ENCODE measurements at regions not wholly inside any gene's neighbourhood (a gene's known extent, or its start where the extent isn't known, plus 50 kb on each side); places are given as distances from the start of the nearest gene placed in this dataset.

- no peak for DNase-seq (ENCODE audit: low read depth, low spot score)
- no peak overlapping the region for H3K9ac ChIP-seq (ENCODE audit: insufficient read length, low read depth)
- peaks cover 5% of the 10 kb centered on the region; the same call in 1 of the 2 replicates for H3K9me3 ChIP-seq (ENCODE audit: insufficient read depth, low read length)
- no peaks in the 10 kb centered on the region for H3K27me3 ChIP-seq (ENCODE audit: insufficient read depth, insufficient read length)
- H3K36me3 ChIP-seq (ENCODE audit: insufficient read depth, insufficient read length, low read length) = no peaks in the 10 kb centered on the region
- H3K4me3 ChIP-seq (ENCODE audit: insufficient read length, low read depth) = no peak overlapping the region
- no peaks in the 10 kb centered on the region for H3K4me1 ChIP-seq (ENCODE audit: insufficient read depth, insufficient read length)
- TF ChIP-seq YY1 (IDR thresholded peaks at IDR 0.05; ENCODE audit: insufficient read depth, insufficient read length) = no peak
- no peak for TF ChIP-seq SUZ12 (IDR thresholded peaks at IDR 0.05; ENCODE audit: extremely low read depth, insufficient read depth, insufficient read length)
- no peak for TF ChIP-seq ZNF274 (IDR thresholded peaks at IDR 0.05; ENCODE audit: low read depth, low read length)
Observed at GRCh38 chrX:39582091-39582490, 515.7 kb downstream of the BCOR start.

GRCh38 chrX:39582976-39583375, 514.8 kb downstream of the BCOR start:
- no peak overlapping the region for H3K9ac ChIP-seq (ENCODE audit: insufficient read length, low read depth)
- peaks cover 5% of the 10 kb centered on the region; the same call in 1 of the 2 replicates for H3K9me3 ChIP-seq (ENCODE audit: insufficient read depth, low read length)

GRCh38 chrX:39585808-39586207, 511.9 kb downstream of the BCOR start:
- DNase-seq (ENCODE audit: low read depth, low spot score) = no peak
- no peak overlapping the region for H3K4me3 ChIP-seq (ENCODE audit: insufficient read length, low read depth)
- no peaks in the 10 kb centered on the region for H3K4me1 ChIP-seq (ENCODE audit: insufficient read depth, insufficient read length)
- peaks cover 5% of the 10 kb centered on the region; the same call in 1 of the 2 replicates for H3K9me3 ChIP-seq (ENCODE audit: insufficient read depth, low read length)
- no peak for TF ChIP-seq SUZ12 (IDR thresholded peaks at IDR 0.05; ENCODE audit: extremely low read depth, insufficient read depth, insufficient read length)
- no peak for TF ChIP-seq YY1 (IDR thresholded peaks at IDR 0.05; ENCODE audit: insufficient read depth, insufficient read length)
- no peak for TF ChIP-seq ZNF274 (IDR thresholded peaks at IDR 0.05; ENCODE audit: low read depth, low read length)
- H3K9ac ChIP-seq (ENCODE audit: insufficient read length, low read depth) = no peak overlapping the region
- H3K36me3 ChIP-seq (ENCODE audit: insufficient read depth, insufficient read length, low read length) = no peaks in the 10 kb centered on the region
- no peaks in the 10 kb centered on the region for H3K27me3 ChIP-seq (ENCODE audit: insufficient read depth, insufficient read length)

More at GRCh38 chrX:39582976-39583375, 514.8 kb downstream of the BCOR start:
- DNase-seq (ENCODE audit: low read depth, low spot score) = no peak
- Histone ChIP-seq H3K4me1 (ENCODE audit: insufficient read depth, insufficient read length) (no peaks in the 10 kb centered on the region), H3K36me3 (ENCODE audit: insufficient read depth, insufficient read length, low read length) (no peaks in the 10 kb centered on the region), H3K4me3 (ENCODE audit: insufficient read length, low read depth) (no peak overlapping the region), H3K27me3 (ENCODE audit: insufficient read depth, insufficient read length) (no peaks in the 10 kb centered on the region)
- TF ChIP-seq ZNF274 (IDR thresholded peaks at IDR 0.05; ENCODE audit: low read depth, low read length) (no peak), YY1 (IDR thresholded peaks at IDR 0.05; ENCODE audit: insufficient read depth, insufficient read length) (no peak), SUZ12 (IDR thresholded peaks at IDR 0.05; ENCODE audit: extremely low read depth, insufficient read depth, insufficient read length) (no peak)

DNA sequence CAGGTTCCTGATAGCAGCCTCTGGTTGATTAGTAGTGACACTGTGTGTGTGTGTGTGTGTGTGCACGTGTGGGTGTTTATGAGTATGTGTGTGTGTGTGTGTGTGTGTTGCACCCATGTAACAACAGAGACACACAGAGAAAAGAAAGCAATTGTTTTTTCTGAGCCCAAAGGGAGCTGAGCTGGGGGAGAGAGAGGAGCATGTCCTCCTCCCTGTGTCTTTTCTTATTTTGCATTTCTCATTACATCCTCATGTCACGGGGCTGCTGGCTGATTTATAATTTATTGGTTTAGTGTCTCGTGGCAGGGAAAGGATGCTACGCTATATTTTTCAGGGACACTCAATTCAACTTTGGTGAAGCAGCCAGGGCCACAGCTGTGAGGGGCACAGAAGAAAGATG, 511.4 kb downstream of the BCOR start:
- Histone ChIP-seq H3K36me3 (ENCODE audit: insufficient read depth, insufficient read length, low read length) (no peaks in the 10 kb centered on the region), H3K27me3 (ENCODE audit: insufficient read depth, insufficient read length) (no peaks in the 10 kb centered on the region), H3K4me3 (ENCODE audit: insufficient read length, low read depth) (no peak overlapping the region), H3K9me3 (ENCODE audit: insufficient read depth, low read length) (peaks cover 5% of the 10 kb centered on the region; the same call in 1 of the 2 replicates), H3K4me1 (ENCODE audit: insufficient read depth, insufficient read length) (no peaks in the 10 kb centered on the region), H3K9ac (ENCODE audit: insufficient read length, low read depth) (no peak overlapping the region)
- DNase-seq (ENCODE audit: low read depth, low spot score) = no peak
- no peak for TF ChIP-seq ZNF274 (IDR thresholded peaks at IDR 0.05; ENCODE audit: low read depth, low read length)
- no peak for TF ChIP-seq SUZ12 (IDR thresholded peaks at IDR 0.05; ENCODE audit: extremely low read depth, insufficient read depth, insufficient read length)
- TF ChIP-seq YY1 (IDR thresholded peaks at IDR 0.05; ENCODE audit: insufficient read depth, insufficient read length) = no peak

GRCh38 chrX:39591099-39591498, 506.7 kb downstream of the BCOR start:
- Histone ChIP-seq H3K27me3 (ENCODE audit: insufficient read depth, insufficient read length) (no peaks in the 10 kb centered on the region), H3K9ac (ENCODE audit: insufficient read length, low read depth) (no peak overlapping the region), H3K9me3 (ENCODE audit: insufficient read depth, low read length) (no peaks in the 10 kb centered on the region), H3K4me3 (ENCODE audit: insufficient read length, low read depth) (no peak overlapping the region), H3K36me3 (ENCODE audit: insufficient read depth, insufficient read length, low read length) (no peaks in the 10 kb centered on the region), H3K4me1 (ENCODE audit: insufficient read depth, insufficient read length) (no peaks in the 10 kb centered on the region)
- no peak for DNase-seq (ENCODE audit: low read depth, low spot score)
- TF ChIP-seq ZNF274 (IDR thresholded peaks at IDR 0.05; ENCODE audit: low read depth, low read length) (no peak), YY1 (IDR thresholded peaks at IDR 0.05; ENCODE audit: insufficient read depth, insufficient read length) (no peak), SUZ12 (IDR thresholded peaks at IDR 0.05; ENCODE audit: extremely low read depth, insufficient read depth, insufficient read length) (no peak)

GRCh38 chrX:39592776-39593175, 505.0 kb downstream of the BCOR start:
- no peaks in the 10 kb centered on the region for H3K4me1 ChIP-seq (ENCODE audit: insufficient read depth, insufficient read length)
- no peaks in the 10 kb centered on the region for H3K27me3 ChIP-seq (ENCODE audit: insufficient read depth, insufficient read length)
- no peaks in the 10 kb centered on the region for H3K9me3 ChIP-seq (ENCODE audit: insufficient read depth, low read length)
- no peaks in the 10 kb centered on the region for H3K36me3 ChIP-seq (ENCODE audit: insufficient read depth, insufficient read length, low read length)
- no peak overlapping the region for H3K9ac ChIP-seq (ENCODE audit: insufficient read length, low read depth)
- H3K4me3 ChIP-seq (ENCODE audit: insufficient read length, low read depth) = no peak overlapping the region
- TF ChIP-seq ZNF274 (IDR thresholded peaks at IDR 0.05; ENCODE audit: low read depth, low read length) (no peak), YY1 (IDR thresholded peaks at IDR 0.05; ENCODE audit: insufficient read depth, insufficient read length) (no peak), SUZ12 (IDR thresholded peaks at IDR 0.05; ENCODE audit: extremely low read depth, insufficient read depth, insufficient read length) (no peak)
- no peak for DNase-seq (ENCODE audit: low read depth, low spot score)

DNA sequence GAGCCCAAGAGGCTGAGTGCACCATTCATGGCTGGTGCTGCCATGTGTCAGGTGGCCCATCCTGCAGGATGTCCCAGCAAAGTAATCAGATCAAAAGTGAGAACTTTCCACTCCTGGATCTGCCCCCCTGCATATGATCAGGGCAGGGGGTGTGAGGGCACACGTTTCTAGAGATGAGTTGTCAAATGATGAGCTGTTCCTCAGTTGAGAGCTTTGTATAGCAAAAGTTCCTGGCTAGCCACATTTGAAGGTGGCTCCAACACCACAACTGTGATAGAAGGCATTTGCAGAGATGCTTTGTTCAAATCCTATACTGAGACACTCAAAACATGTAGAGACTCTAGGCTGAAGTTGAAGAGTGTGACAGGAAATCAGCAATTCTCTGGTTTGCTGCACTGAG, 501.8 kb downstream of the BCOR start:
- no peak for DNase-seq (ENCODE audit: low read depth, low spot score)
- Histone ChIP-seq H3K27me3 (ENCODE audit: insufficient read depth, insufficient read length) (no peaks in the 10 kb centered on the region), H3K9ac (ENCODE audit: insufficient read length, low read depth) (no peak overlapping the region), H3K4me3 (ENCODE audit: insufficient read length, low read depth) (no peak overlapping the region), H3K4me1 (ENCODE audit: insufficient read depth, insufficient read length) (no peaks in the 10 kb centered on the region), H3K36me3 (ENCODE audit: insufficient read depth, insufficient read length, low read length) (no peaks in the 10 kb centered on the region), H3K9me3 (ENCODE audit: insufficient read depth, low read length) (no peaks in the 10 kb centered on the region)
- TF ChIP-seq ZNF274 (IDR thresholded peaks at IDR 0.05; ENCODE audit: low read depth, low read length) (no peak), YY1 (IDR thresholded peaks at IDR 0.05; ENCODE audit: insufficient read depth, insufficient read length) (no peak)

Data from NT2/D1 (cell line).